GM12873 (cell line): ENCODE measurements at regions not wholly inside any gene's neighbourhood (a gene's known extent, or its start where the extent isn't known, plus 50 kb on each side); places are given as distances from the start of the nearest gene placed in this dataset.

Experiments
- CTCF ChIP-seq: IDR thresholded peaks from 2 replicates; pipeline ENCODE4 v1.5.1; 2012; ENCODE audit warnings: low read depth, mild to moderate bottlenecking, moderate library complexity, low read length, control low read depth; ENCODE audit not compliant: insufficient read depth; ENCODE audit errors: missing control alignments

DNA sequence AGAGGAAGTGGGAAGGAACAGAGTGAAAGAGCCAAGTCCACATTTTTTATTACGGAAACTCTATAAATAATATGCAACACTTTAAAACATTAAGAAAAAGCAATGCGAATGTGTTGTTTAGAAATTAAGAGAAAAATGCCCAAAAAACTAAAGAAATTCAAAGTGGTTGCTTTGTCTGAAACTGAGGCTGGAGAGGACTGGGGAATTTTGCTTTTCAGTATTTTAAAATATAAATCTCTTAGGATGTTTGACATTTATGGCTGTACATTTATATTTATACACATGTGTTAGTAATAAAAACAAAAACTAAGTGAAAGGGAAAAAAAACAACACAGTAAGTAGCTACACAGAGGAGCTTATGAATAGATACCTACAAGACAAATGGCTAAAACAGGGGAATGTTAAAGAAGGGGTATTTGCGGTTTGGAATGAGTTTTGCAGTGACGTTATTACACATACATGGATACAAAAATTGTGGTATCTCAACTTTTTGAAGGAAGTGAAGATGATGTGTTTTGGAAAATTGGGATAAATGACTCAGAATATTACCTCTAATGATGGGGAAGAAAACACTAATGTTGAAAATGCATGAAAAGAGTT lies 97.0 kb upstream of the DRD2 start:
- TF ChIP-seq CTCF, result no peak

GRCh38 chr11:113571531-113571930 lies 96.3 kb upstream of the DRD2 start:
- TF ChIP-seq CTCF, result no peak

GRCh38 chr11:113570906-113571305 lies 95.7 kb upstream of the DRD2 start:
- no peak for TF ChIP-seq CTCF

DNA sequence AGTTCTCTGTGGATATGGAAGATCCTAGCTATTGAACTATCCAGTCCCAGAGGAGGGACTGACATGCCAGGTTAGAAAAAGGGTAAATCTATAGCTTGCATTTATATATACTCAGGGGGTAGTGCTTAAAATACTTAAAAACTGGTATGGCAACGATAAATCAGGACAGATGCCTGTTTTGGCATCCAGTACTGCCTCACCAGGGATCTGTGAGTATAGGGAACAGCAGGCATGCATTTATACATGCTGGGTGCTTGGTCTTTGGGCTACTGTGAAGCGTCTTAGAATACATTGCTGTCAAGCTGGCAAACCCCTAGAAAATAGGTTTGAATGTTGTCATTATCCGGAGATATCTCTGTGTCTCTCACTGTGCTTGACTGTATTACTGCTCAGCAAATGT lies 94.2 kb upstream of the DRD2 start:
- no peak for TF ChIP-seq CTCF

DNA sequence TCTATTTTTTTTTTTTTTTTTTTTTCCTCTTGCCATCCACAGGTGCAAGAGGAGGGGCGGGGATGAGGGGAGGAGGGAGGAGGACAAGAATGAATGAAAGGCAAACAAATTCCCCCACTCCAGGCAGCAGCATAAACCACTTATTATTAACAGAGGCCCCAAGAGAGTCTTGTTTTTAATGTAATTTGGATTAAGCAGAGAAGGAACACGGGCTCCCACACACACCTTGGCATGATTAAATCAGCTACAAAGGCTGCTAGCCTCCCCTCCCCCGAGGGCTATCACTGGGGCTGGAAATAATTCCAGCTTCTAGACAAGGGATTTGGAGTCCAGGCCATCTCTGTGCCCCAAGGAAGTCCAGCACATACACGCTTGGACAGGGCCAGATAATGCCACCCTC lies 93.4 kb upstream of the DRD2 start:
- TF ChIP-seq CTCF, result no peak

GRCh38 chr11:113567867-113568544 lies 92.8 kb upstream of the DRD2 start:
- TF ChIP-seq CTCF, result no peak

GRCh38 chr11:113567097-113567496 lies 91.9 kb upstream of the DRD2 start:
- no peak for TF ChIP-seq CTCF
